SJSA1 (cell line): ENCODE measurements at regions not wholly inside any gene's neighbourhood (a gene's known extent, or its start where the extent isn't known, plus 50 kb on each side); places are given as distances from the start of the nearest gene placed in this dataset.
A peak's percentile ranks its signal among the peaks of the same experiment; 100 is the strongest.
"Not testable (repeated sequence)": the region's sequence is repeated elsewhere in the genome, so short reads cannot be mapped to it uniquely, and the experiment has no call there.

ENCODE experiments used
- DNase-seq, 2 experiments: peaks; one replicate each; pipeline ENCODE4 v3.0.0-alpha.2; 2015 to 2020; ENCODE audit warnings: low spot score in 2 of 2, low read depth in 1 of 2
- H3K27ac ChIP-seq: fragments of 250-450 bp; sonication (Bioruptor Pico); 2 replicates; pipeline ENCODE4 v1.5.1; 2020; ENCODE audit warnings: mild to moderate bottlenecking, moderate library complexity
- H3K27me3 ChIP-seq: fragments of 250-450 bp; sonication (Bioruptor Pico); replicated peaks from 2 replicates; pipeline ENCODE4 v1.5.1; 2020; ENCODE audit warnings: mild to moderate bottlenecking, moderate library complexity
- H3K36me3 ChIP-seq: fragments of 250-450 bp; sonication (Bioruptor Pico); 2 replicates; pipeline ENCODE4 v1.5.1; 2020; ENCODE audit warnings: mild to moderate bottlenecking
- H3K4me1 ChIP-seq: fragments of 250-450 bp; sonication (Bioruptor Pico); replicated peaks from 2 replicates; pipeline ENCODE4 v1.6.1; 2021; ENCODE audit warnings: mild to moderate bottlenecking
- H3K4me3 ChIP-seq: fragments of 250-450 bp; sonication (Bioruptor Pico); 2 replicates; pipeline ENCODE4 v1.5.1; 2020; ENCODE audit warnings: mild to moderate bottlenecking
- H3K9me3 ChIP-seq: fragments of 250-450 bp; sonication (Bioruptor Pico); replicated peaks from 2 replicates; pipeline ENCODE4 v1.5.1; 2020; ENCODE audit warnings: mild to moderate bottlenecking

GRCh38 chr6:27176523-27177484, 70.7 kb upstream of the PRSS16 start:
- peak overlapping the region; percentile 60 for H3K4me3 ChIP-seq
- H3K36me3 ChIP-seq, result no peaks in the 10 kb centered on the region
- no peaks in the 10 kb centered on the region for H3K9me3 ChIP-seq
- DNase-seq, result peak in 1 of 2 experiments; percentile 76
- H3K4me1 ChIP-seq, result no peaks in the 10 kb centered on the region
- H3K27me3 ChIP-seq, result no peaks in the 10 kb centered on the region
- 0 out of 2 replicates have a peak overlapping the region, but pooled peaks have one; percentile 2 for H3K27ac ChIP-seq

- DNase-seq, result peak; percentile 85 to 88
- no peaks in the 10 kb centered on the region for H3K4me1 ChIP-seq
- H3K4me3 ChIP-seq, result peak overlapping the region; percentile 60
- H3K9me3 ChIP-seq, result no peaks in the 10 kb centered on the region
- no peaks in the 10 kb centered on the region for H3K36me3 ChIP-seq
- no peaks in the 10 kb centered on the region for H3K27me3 ChIP-seq
- H3K27ac ChIP-seq, result peak overlapping the region; percentile 10; the same call in 1 of the 2 replicates
Measured at GRCh38 chr6:27177485-27178406, 69.8 kb upstream of the PRSS16 start.

GRCh38 chr6:27178407-27178730, 69.1 kb upstream of the PRSS16 start:
- Histone ChIP-seq H3K36me3 (no peaks in the 10 kb centered on the region), H3K27me3 (no peaks in the 10 kb centered on the region), H3K27ac (peak overlapping the region; percentile 10; the same call in 1 of the 2 replicates), H3K9me3 (no peaks in the 10 kb centered on the region), H3K4me1 (no peaks in the 10 kb centered on the region), H3K4me3 (peak overlapping the region; percentile 60)
- DNase-seq, result no peak

- Histone ChIP-seq H3K36me3 (no peaks in the 10 kb centered on the region), H3K4me3 (no peak overlapping the region), H3K9me3 (no peaks in the 10 kb centered on the region), H3K27ac (no peak overlapping the region), H3K27me3 (no peaks in the 10 kb centered on the region), H3K4me1 (no peaks in the 10 kb centered on the region)
- no peak for DNase-seq
Measured at GRCh38 chr6:27178860-27179259, 68.6 kb upstream of the PRSS16 start.

GRCh38 chr6:27183060-27183832, 64.3 kb upstream of the PRSS16 start:
- Histone ChIP-seq H3K4me3 (no peak overlapping the region), H3K27ac (no peak overlapping the region), H3K9me3 (no peaks in the 10 kb centered on the region), H3K36me3 (no peaks in the 10 kb centered on the region), H3K27me3 (no peaks in the 10 kb centered on the region), H3K4me1 (peaks cover 4% of the 10 kb centered on the region; the same call in 1 of the 2 replicates)
- DNase-seq, result no peak

GRCh38 chr6:27187231-27188060, 60.1 kb upstream of the PRSS16 start:
- Histone ChIP-seq H3K9me3 (no peaks in the 10 kb centered on the region), H3K27me3 (no peaks in the 10 kb centered on the region), H3K27ac (peak overlapping the region; percentile 40; the same call in 1 of the 2 replicates), H3K36me3 (no peaks in the 10 kb centered on the region), H3K4me1 (peaks cover 4% of the 10 kb centered on the region; the same call in 1 of the 2 replicates), H3K4me3 (peak overlapping the region; percentile 44)
- DNase-seq, result no peak

GRCh38 chr6:27188061-27188884, 59.2 kb upstream of the PRSS16 start:
- Histone ChIP-seq H3K27ac (peak overlapping the region; percentile 40), H3K36me3 (no peaks in the 10 kb centered on the region), H3K4me1 (peaks cover 4% of the 10 kb centered on the region; the same call in 1 of the 2 replicates), H3K9me3 (no peaks in the 10 kb centered on the region), H3K27me3 (no peaks in the 10 kb centered on the region), H3K4me3 (peak overlapping the region; percentile 44)
- peak; percentile 55 to 84 for DNase-seq

- Histone ChIP-seq H3K27me3 (no peaks in the 10 kb centered on the region), H3K36me3 (no peaks in the 10 kb centered on the region), H3K4me3 (peak overlapping the region; percentile 44), H3K9me3 (no peaks in the 10 kb centered on the region), H3K27ac (0 out of 2 replicates have a peak overlapping the region, but pooled peaks have one; percentile 40), H3K4me1 (peaks cover 4% of the 10 kb centered on the region; the same call in 1 of the 2 replicates)
- DNase-seq, result peak; percentile 61 to 84
Measured at GRCh38 chr6:27188885-27189418, 58.5 kb upstream of the PRSS16 start.

- Histone ChIP-seq H3K9me3 (no peaks in the 10 kb centered on the region), H3K4me3 (no peak overlapping the region), H3K27me3 (no peaks in the 10 kb centered on the region), H3K4me1 (peaks cover 4% of the 10 kb centered on the region; the same call in 1 of the 2 replicates), H3K27ac (no peak overlapping the region), H3K36me3 (no peaks in the 10 kb centered on the region)
- DNase-seq, result no peak
Measured at GRCh38 chr6:27190126-27190525, 57.4 kb upstream of the PRSS16 start.

GRCh38 chr6:27194453-27194852, 53.0 kb upstream of the PRSS16 start:
- H3K27me3 ChIP-seq, H3K4me3 ChIP-seq, H3K36me3 ChIP-seq, H3K4me1 ChIP-seq, H3K27ac ChIP-seq, DNase-seq, H3K9me3 ChIP-seq: not testable (repeated sequence)

GRCh38 chr6:27195547-27195946, 52.0 kb upstream of the PRSS16 start:
- DNase-seq, H3K36me3 ChIP-seq, H3K4me1 ChIP-seq, H3K4me3 ChIP-seq, H3K9me3 ChIP-seq, H3K27ac ChIP-seq, H3K27me3 ChIP-seq: not testable (repeated sequence)
